ENCODE measurements at regions not wholly inside any gene's neighbourhood (a gene's known extent, or its start where the extent isn't known, plus 50 kb on each side); places are given as distances from the start of the nearest gene placed in this dataset.

DNA sequence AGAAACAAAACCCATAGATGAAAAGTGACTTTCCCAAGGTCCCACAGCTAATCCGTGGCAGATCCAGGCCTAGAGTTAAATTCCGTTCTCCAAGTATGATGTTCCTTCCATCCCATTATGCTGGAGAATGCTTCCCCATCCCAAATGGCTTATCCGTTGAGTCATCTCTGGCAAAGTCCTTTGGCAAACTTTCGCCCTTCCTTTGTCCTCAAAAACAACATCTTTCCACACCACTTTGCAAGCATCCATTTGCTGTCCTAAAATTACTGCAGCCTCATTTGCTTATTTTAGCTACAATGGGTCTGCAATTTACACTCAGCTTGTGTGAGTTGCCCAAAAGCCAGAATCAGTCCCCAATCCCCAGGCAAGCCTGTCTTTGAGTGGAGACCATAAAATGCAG is 304.0 kb upstream of the TLE3 start:
- no peaks in the 10 kb centered on the region for H4K20me1 ChIP-seq (ENCODE audit: low read depth)
- peaks cover 27% of the 10 kb centered on the region for H3K4me1 Mint-ChIP-seq
- no peaks in the 10 kb centered on the region for H3K27me3 ChIP-seq
- peaks cover 6% of the 10 kb centered on the region for H3F3A ChIP-seq (ENCODE audit: low read depth)
- no peaks in the 10 kb centered on the region for H3K36me3 ChIP-seq
- H3K9me3 Mint-ChIP-seq = peaks cover 4% of the 10 kb centered on the region
- H3K36me3 Mint-ChIP-seq = no peaks in the 10 kb centered on the region
- no peak overlapping the region for H3K27ac ChIP-seq
- H2AFZ ChIP-seq (replicated peaks) = no peak overlapping the region
- H3K79me2 ChIP-seq (ENCODE audit: low read depth) = no peaks in the 10 kb centered on the region
- no peak overlapping the region for H3K4me2 ChIP-seq
- peaks cover 18% of the 10 kb centered on the region for H3K27me3 Mint-ChIP-seq (ENCODE audit: insufficient read depth, low read depth)
- H3K9ac ChIP-seq = no peak overlapping the region
- DNase-seq (ENCODE audit: low spot score) = no peak
- H3K9me3 ChIP-seq (ENCODE audit: low read depth) = no peaks in the 10 kb centered on the region
- no peak overlapping the region for H3K27ac Mint-ChIP-seq
- TF ChIP-seq EZH2 (IDR thresholded peaks at IDR 0.05) (no peak), EZH2phosphoT487 (IDR thresholded peaks at IDR 0.05) (no peak), CTCF (IDR thresholded peaks at IDR 0.05) (no peak)
- no peak overlapping the region for H3K4me3 Mint-ChIP-seq
- peaks cover 20% of the 10 kb centered on the region for H3K4me1 ChIP-seq
- no peak overlapping the region for H3K4me3 ChIP-seq

DNA sequence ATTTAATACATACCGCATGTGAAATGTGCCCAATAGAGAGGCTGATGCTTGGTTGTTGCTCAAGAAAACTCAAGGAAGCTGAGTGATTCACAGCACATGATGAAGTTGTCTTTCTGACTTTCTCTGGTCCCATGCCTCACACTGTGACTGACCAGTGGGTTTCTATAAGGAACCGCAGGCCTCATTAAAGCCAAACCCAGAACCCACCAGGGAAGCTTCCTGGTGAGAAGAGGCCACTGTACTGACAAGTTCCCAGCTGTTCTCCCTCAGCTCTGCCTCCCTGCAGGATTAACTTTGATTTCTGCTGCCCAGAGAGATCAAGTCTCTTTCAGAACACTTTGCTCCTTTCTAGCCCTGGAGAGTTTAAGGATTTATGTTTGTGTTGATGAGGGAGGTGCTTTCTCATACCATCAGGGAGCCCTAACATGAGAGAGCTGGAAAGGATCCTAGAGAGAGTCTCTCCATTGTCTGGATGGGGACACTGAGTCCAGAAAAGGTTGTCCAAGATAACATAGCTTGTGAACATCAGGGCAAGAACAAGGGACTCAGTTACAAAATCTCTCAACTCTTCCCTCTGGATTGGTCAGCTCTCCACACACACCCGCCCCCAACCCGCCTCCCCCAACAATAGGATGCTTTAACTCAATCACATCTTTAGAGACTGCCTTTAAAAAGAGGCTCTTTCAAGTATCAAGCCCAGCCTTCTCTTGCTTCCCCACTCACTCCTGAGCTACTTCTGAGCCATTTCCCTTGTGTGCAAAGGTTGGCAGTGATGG is 303.2 kb upstream of the TLE3 start:
- no peak overlapping the region for H3K27ac Mint-ChIP-seq
- H3K9me3 Mint-ChIP-seq = no peaks in the 10 kb centered on the region
- H2AFZ ChIP-seq (replicated peaks) = no peak overlapping the region
- no peaks in the 10 kb centered on the region for H3K27me3 ChIP-seq
- H3K4me3 Mint-ChIP-seq = no peak overlapping the region
- no peak overlapping the region for H3K4me3 ChIP-seq
- H3K4me1 Mint-ChIP-seq = peaks cover 20% of the 10 kb centered on the region
- H3K9me3 ChIP-seq (ENCODE audit: low read depth) = no peaks in the 10 kb centered on the region
- no peaks in the 10 kb centered on the region for H4K20me1 ChIP-seq (ENCODE audit: low read depth)
- no peak for TF ChIP-seq CTCF (IDR thresholded peaks at IDR 0.05)
- no peak for TF ChIP-seq EZH2 (IDR thresholded peaks at IDR 0.05)
- peaks cover 18% of the 10 kb centered on the region for H3K27me3 Mint-ChIP-seq (ENCODE audit: insufficient read depth, low read depth)
- H3K9ac ChIP-seq = no peak overlapping the region
- no peaks in the 10 kb centered on the region for H3K36me3 Mint-ChIP-seq
- no peak for DNase-seq (ENCODE audit: low spot score)
- peaks cover 16% of the 10 kb centered on the region for H3K4me1 ChIP-seq
- H3K36me3 ChIP-seq = no peaks in the 10 kb centered on the region
- no peak overlapping the region for H3K27ac ChIP-seq
- H3F3A ChIP-seq (ENCODE audit: low read depth) = peaks cover 3% of the 10 kb centered on the region
- H3K79me2 ChIP-seq (ENCODE audit: low read depth) = no peaks in the 10 kb centered on the region
- H3K4me2 ChIP-seq = no peak overlapping the region

DNA sequence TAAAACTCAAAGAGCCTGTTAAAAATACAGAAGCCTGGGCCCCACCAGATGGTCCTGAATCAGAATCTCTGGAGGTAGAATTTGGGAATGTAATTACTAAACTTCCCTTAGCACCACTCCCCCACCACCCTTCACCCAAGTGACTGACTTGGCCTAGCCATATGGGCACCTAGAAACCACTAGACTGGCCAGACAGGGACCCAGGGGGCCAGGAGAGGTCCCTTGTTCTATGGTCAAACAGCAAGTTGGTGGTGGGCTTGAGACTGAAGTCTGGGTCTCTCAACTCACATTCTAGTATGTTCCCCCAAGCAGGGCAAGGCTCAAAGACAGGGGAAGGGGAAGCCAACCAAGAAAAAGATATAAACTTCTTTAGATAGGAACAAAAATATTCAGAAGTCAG is 301.5 kb upstream of the TLE3 start:
- H4K20me1 ChIP-seq (ENCODE audit: low read depth) = no peaks in the 10 kb centered on the region
- no peak overlapping the region for H3K4me3 Mint-ChIP-seq
- H3K9me3 ChIP-seq (ENCODE audit: low read depth) = no peaks in the 10 kb centered on the region
- no peaks in the 10 kb centered on the region for H3K79me2 ChIP-seq (ENCODE audit: low read depth)
- H3K27ac Mint-ChIP-seq = no peak overlapping the region
- H3K4me1 Mint-ChIP-seq = peaks cover 19% of the 10 kb centered on the region
- H3K4me2 ChIP-seq = no peak overlapping the region
- no peak overlapping the region for H3K9ac ChIP-seq
- no peak for DNase-seq (ENCODE audit: low spot score)
- H3K27me3 Mint-ChIP-seq (ENCODE audit: insufficient read depth, low read depth) = peaks cover 15% of the 10 kb centered on the region
- no peak overlapping the region for H2AFZ ChIP-seq (replicated peaks)
- H3K27ac ChIP-seq = no peak overlapping the region
- no peak overlapping the region for H3K4me3 ChIP-seq
- peaks cover 3% of the 10 kb centered on the region for H3F3A ChIP-seq (ENCODE audit: low read depth)
- no peaks in the 10 kb centered on the region for H3K9me3 Mint-ChIP-seq
- no peak for TF ChIP-seq EZH2 (IDR thresholded peaks at IDR 0.05)
- TF ChIP-seq EZH2phosphoT487 (IDR thresholded peaks at IDR 0.05) = no peak
- no peak for TF ChIP-seq CTCF (IDR thresholded peaks at IDR 0.05)
- no peaks in the 10 kb centered on the region for H3K36me3 ChIP-seq
- peaks cover 16% of the 10 kb centered on the region for H3K4me1 ChIP-seq
- no peaks in the 10 kb centered on the region for H3K36me3 Mint-ChIP-seq
- no peaks in the 10 kb centered on the region for H3K27me3 ChIP-seq
